GOT3 (cell line): ENCODE measurements at regions not wholly inside any gene's neighbourhood (a gene's known extent, or its start where the extent isn't known, plus 50 kb on each side); places are given as distances from the start of the nearest gene placed in this dataset.
"Not testable (repeated sequence)": the region's sequence is repeated elsewhere in the genome, so short reads cannot be mapped to it uniquely, and the experiment has no call there.

Experiments
- DNase-seq: peaks from one replicate; lab custom pipeline; 2025; ENCODE audit warnings: mixed read lengths; lab: John Stamatoyannopoulos, UW

GRCh38 chr4:27728892-27729291 lies 868.3 kb downstream of the STIM2 start:
- no peak for DNase-seq

GRCh38 chr4:27742816-27743215 lies 882.2 kb downstream of the STIM2 start:
- DNase-seq = no peak

- DNase-seq = no peak
These were observed 899.3 kb downstream of the STIM2 start for GRCh38 chr4:27759611-27760575.

- DNase-seq = no peak
These were observed 903.3 kb downstream of the STIM2 start for GRCh38 chr4:27763830-27764525.

- no peak for DNase-seq
These were observed 903.8 kb downstream of the STIM2 start for GRCh38 chr4:27764526-27764837.

GRCh38 chr4:27770895-27771294 lies 910.3 kb downstream of the STIM2 start:
- no peak for DNase-seq

GRCh38 chr4:27775156-27775555 lies 914.5 kb downstream of the STIM2 start:
- no peak for DNase-seq

GRCh38 chr4:27779827-27780226 lies 919.2 kb downstream of the STIM2 start:
- no peak for DNase-seq

GRCh38 chr4:27787195-27787594 lies 926.6 kb downstream of the STIM2 start:
- DNase-seq = no peak

- DNase-seq = no peak
These were observed 929.1 kb downstream of the STIM2 start for GRCh38 chr4:27789773-27790172.

GRCh38 chr4:27790911-27791310 lies 930.3 kb downstream of the STIM2 start:
- no peak for DNase-seq

GRCh38 chr4:27791640-27792039 lies 931.0 kb downstream of the STIM2 start:
- DNase-seq = no peak

GRCh38 chr4:27807207-27807606 lies 946.6 kb downstream of the STIM2 start:
- DNase-seq = no peak

- no peak for DNase-seq
These were observed 951.3 kb downstream of the STIM2 start for GRCh38 chr4:27811948-27812347.

GRCh38 chr4:27813226-27813625 lies 952.6 kb downstream of the STIM2 start:
- not testable (repeated sequence) for DNase-seq

GRCh38 chr4:27813699-27814425 lies 953.2 kb downstream of the STIM2 start:
- not testable (repeated sequence) for DNase-seq

- no peak for DNase-seq
These were observed 958.6 kb downstream of the STIM2 start for GRCh38 chr4:27819246-27819645.

GRCh38 chr4:27828843-27829242 lies 968.2 kb downstream of the STIM2 start:
- no peak for DNase-seq

- no peak for DNase-seq
These were observed 969.6 kb downstream of the STIM2 start for GRCh38 chr4:27830251-27830650.

GRCh38 chr4:27835851-27836250 lies 975.2 kb downstream of the STIM2 start:
- no peak for DNase-seq

- no peak for DNase-seq
These were observed 975.9 kb downstream of the STIM2 start for GRCh38 chr4:27836523-27836922.

GRCh38 chr4:27843776-27844175 lies 983.1 kb downstream of the STIM2 start:
- DNase-seq = no peak

GRCh38 chr4:27844376-27844775 lies 983.7 kb downstream of the STIM2 start:
- DNase-seq = no peak
